Mesenchymal stem cell (in vitro differentiated cells and primary cell): ENCODE measurements at regions not wholly inside any gene's neighbourhood (a gene's known extent, or its start where the extent isn't known, plus 50 kb on each side); places are given as distances from the start of the nearest gene placed in this dataset.

Experiments
- DNase-seq: peaks from one replicate; pipeline ENCODE4 v3.0.0-alpha.2; 2013
- H2AFZ ChIP-seq: one replicate; pipeline ENCODE4 v1.6.1; 2013; ENCODE audit warnings: low read depth, mild to moderate bottlenecking, control low read depth, inconsistent platforms, low read length, moderate library complexity
- H2AK5ac ChIP-seq: 2 replicates; pipeline ENCODE4 v1.6.1; 2013; ENCODE audit warnings: low read length, moderate library complexity, mild to moderate bottlenecking, inconsistent platforms; ENCODE audit not compliant: severe bottlenecking
- H2BK120ac ChIP-seq: one replicate; pipeline ENCODE4 v1.6.1; 2013; ENCODE audit warnings: low read depth, mild to moderate bottlenecking, inconsistent platforms, low read length, moderate library complexity
- H2BK12ac ChIP-seq, 2 experiments: one replicate each; pipeline ENCODE4 v1.6.1; 2013; ENCODE audit warnings: inconsistent platforms in 2 of 2, low read length in 2 of 2, mild to moderate bottlenecking in 2 of 2, moderate library complexity in 2 of 2, control low read depth in 1 of 2
- H2BK15ac ChIP-seq: one replicate; pipeline ENCODE4 v1.6.1; 2013; ENCODE audit warnings: mild to moderate bottlenecking, low read depth, inconsistent platforms; ENCODE audit not compliant: poor library complexity, severe bottlenecking
- H2BK5ac ChIP-seq: 2 replicates; pipeline ENCODE4 v1.6.1; 2013; ENCODE audit warnings: low read depth, mild to moderate bottlenecking, low read length, control low read depth, inconsistent platforms; ENCODE audit not compliant: poor library complexity, severe bottlenecking
- H3K14ac ChIP-seq, 2 experiments: one replicate each; pipeline ENCODE4 v1.6.1; 2013; ENCODE audit warnings: inconsistent platforms in 2 of 2, low read length in 2 of 2, control low read depth in 1 of 2, mild to moderate bottlenecking in 1 of 2, moderate library complexity in 1 of 2
- H3K18ac ChIP-seq, 2 experiments: one replicate each; pipeline ENCODE4 v1.6.1; 2013; ENCODE audit warnings: inconsistent platforms in 2 of 2, low read length in 2 of 2, control low read depth in 1 of 2, low read depth in 1 of 2, mild to moderate bottlenecking in 1 of 2
- H3K23ac ChIP-seq, 2 experiments: one replicate each; pipeline ENCODE4 v1.6.1; 2013; ENCODE audit warnings: inconsistent platforms in 2 of 2, low read length in 2 of 2, mild to moderate bottlenecking in 2 of 2, moderate library complexity in 2 of 2, control low read depth in 1 of 2
- H3K27ac ChIP-seq: 2 replicates; pipeline ENCODE4 v1.5.1; 2013; ENCODE audit warnings: mild to moderate bottlenecking, moderate library complexity, low read length, control low read depth, inconsistent platforms; ENCODE audit not compliant: poor library complexity, severe bottlenecking
- H3K27me3 ChIP-seq, 2 experiments: 2 replicates each; pipeline versions ENCODE4 v1.6.1 to v1.7.0; 2013; ENCODE audit warnings: low read length in 2 of 2, mild to moderate bottlenecking in 2 of 2, moderate library complexity in 2 of 2, control low read depth in 1 of 2, inconsistent platforms in 1 of 2; ENCODE audit not compliant: control insufficient read depth in 1 of 2, insufficient read depth in 1 of 2
- H3K36me3 ChIP-seq, 2 experiments: 2 replicates each; pipeline versions ENCODE4 v1.6.1 to v1.7.0; 2013; ENCODE audit warnings: low read length in 2 of 2, control low read depth in 1 of 2, inconsistent platforms in 1 of 2, low read depth in 1 of 2, mild to moderate bottlenecking in 1 of 2; ENCODE audit not compliant: insufficient read depth in 2 of 2, control insufficient read depth in 1 of 2
- H3K4ac ChIP-seq, 2 experiments: one replicate each; pipeline ENCODE4 v1.6.1; 2013; ENCODE audit warnings: inconsistent platforms in 2 of 2, low read length in 2 of 2, mild to moderate bottlenecking in 2 of 2, moderate library complexity in 2 of 2, control low read depth in 1 of 2, low read depth in 1 of 2
- H3K4me1 ChIP-seq: 2 replicates; pipeline ENCODE4 v1.6.1; 2013; ENCODE audit warnings: low read depth, low read length, control low read depth; ENCODE audit not compliant: control insufficient read depth, insufficient read depth
- H3K4me2 ChIP-seq: 2 replicates; pipeline ENCODE4 v1.6.1; 2013; ENCODE audit warnings: low read length, mild to moderate bottlenecking, inconsistent platforms; ENCODE audit not compliant: poor library complexity, severe bottlenecking
- H3K4me3 ChIP-seq, 2 experiments: 2 replicates each; pipeline versions ENCODE4 v1.5.1 to v1.7.0; 2013; ENCODE audit warnings: low read length in 2 of 2, mild to moderate bottlenecking in 2 of 2, control low read depth in 1 of 2, low read depth in 1 of 2; ENCODE audit not compliant: insufficient read depth in 1 of 2
- H3K79me1 ChIP-seq: replicated peaks from 2 replicates; pipeline ENCODE4 v1.6.1; 2013; ENCODE audit warnings: mild to moderate bottlenecking, control low read depth, low read length, inconsistent platforms; ENCODE audit not compliant: poor library complexity, severe bottlenecking
- H3K9ac ChIP-seq: 2 replicates; pipeline ENCODE4 v1.7.0; 2013; ENCODE audit warnings: mild to moderate bottlenecking, low read length, moderate library complexity
- H3K9me3 ChIP-seq: 2 replicates; pipeline ENCODE4 v1.7.0; 2013; ENCODE audit warnings: mild to moderate bottlenecking, low read length; ENCODE audit not compliant: control insufficient read depth
- H4K8ac ChIP-seq: one replicate; pipeline ENCODE4 v1.6.1; 2013; ENCODE audit warnings: inconsistent platforms, mild to moderate bottlenecking, low read length, moderate library complexity
- H4K91ac ChIP-seq: one replicate; pipeline ENCODE4 v1.6.1; 2013; ENCODE audit warnings: mild to moderate bottlenecking, low read length, inconsistent platforms
- WGBS: methylation state at CpG from one replicate; pipeline ENCODE4 v1.1.7; 2013; ENCODE audit warnings: mixed read lengths; 5-methylcytosine and 5-hydroxymethylcytosine counted together

- no peaks in the 10 kb centered on the region for H3K27me3 ChIP-seq
- H3K4me1 ChIP-seq: no peaks in the 10 kb centered on the region
- H3K4ac ChIP-seq: no peak overlapping the region
- H3K36me3 ChIP-seq: no peaks in the 10 kb centered on the region
- no peak overlapping the region for H2BK5ac ChIP-seq
- H3K18ac ChIP-seq: no peak overlapping the region
- no peak overlapping the region for H2AFZ ChIP-seq
- H2AK5ac ChIP-seq: no peak overlapping the region
- no peak overlapping the region for H4K91ac ChIP-seq
- no peaks in the 10 kb centered on the region for H3K79me1 ChIP-seq
- no CpG with 5 or more reads among the region's 3 CpGs for WGBS
- no peaks in the 10 kb centered on the region for H3K9me3 ChIP-seq
- no peak overlapping the region for H3K4me3 ChIP-seq
- no peak overlapping the region for H2BK120ac ChIP-seq
- no peak for DNase-seq
- H3K27ac ChIP-seq: no peak overlapping the region
- no peak overlapping the region for H2BK15ac ChIP-seq
- no peak overlapping the region for H3K14ac ChIP-seq
- no peak overlapping the region for H3K4me2 ChIP-seq
- H2BK12ac ChIP-seq: no peak overlapping the region
- no peak overlapping the region for H3K23ac ChIP-seq
- H4K8ac ChIP-seq: no peak overlapping the region
- no peak overlapping the region for H3K9ac ChIP-seq
These were observed 328.2 kb upstream of the DACH1 start for GRCh38 chr13:72195044-72195704.

GRCh38 chr13:72194523-72194922 is 327.5 kb upstream of the DACH1 start:
- no peak overlapping the region for H2BK12ac ChIP-seq
- H2BK120ac ChIP-seq: no peak overlapping the region
- H3K27me3 ChIP-seq: no peaks in the 10 kb centered on the region
- H4K8ac ChIP-seq: no peak overlapping the region
- H3K4me1 ChIP-seq: no peaks in the 10 kb centered on the region
- H2AK5ac ChIP-seq: no peak overlapping the region
- H2BK15ac ChIP-seq: no peak overlapping the region
- no peak overlapping the region for H2AFZ ChIP-seq
- H3K9ac ChIP-seq: no peak overlapping the region
- no peak overlapping the region for H3K27ac ChIP-seq
- H3K4ac ChIP-seq: no peak overlapping the region
- no peak overlapping the region for H3K4me3 ChIP-seq
- no peaks in the 10 kb centered on the region for H3K79me1 ChIP-seq
- H3K23ac ChIP-seq: no peak overlapping the region
- no peak overlapping the region for H4K91ac ChIP-seq
- H3K18ac ChIP-seq: no peak overlapping the region
- no peak overlapping the region for H3K14ac ChIP-seq
- H3K9me3 ChIP-seq: no peaks in the 10 kb centered on the region
- H3K36me3 ChIP-seq: no peaks in the 10 kb centered on the region
- DNase-seq: no peak
- H2BK5ac ChIP-seq: no peak overlapping the region
- H3K4me2 ChIP-seq: no peak overlapping the region
- WGBS: 92% methylated on average over 5 of the region's 6 CpGs

- Histone ChIP-seq H3K27ac (no peak overlapping the region), H2AK5ac (no peak overlapping the region), H2BK12ac (no peak overlapping the region), H3K9ac (no peak overlapping the region), H3K4ac (no peak overlapping the region), H3K4me1 (no peaks in the 10 kb centered on the region), H4K8ac (no peak overlapping the region), H3K14ac (no peak overlapping the region), H2BK120ac (no peak overlapping the region), H3K4me3 (no peak overlapping the region), H4K91ac (no peak overlapping the region), H3K4me2 (no peak overlapping the region), H2AFZ (no peak overlapping the region), H2BK5ac (no peak overlapping the region), H3K23ac (no peak overlapping the region), H3K27me3 (no peaks in the 10 kb centered on the region), H3K9me3 (no peaks in the 10 kb centered on the region), H3K36me3 (no peaks in the 10 kb centered on the region), H3K79me1 (no peaks in the 10 kb centered on the region), H2BK15ac (no peak overlapping the region), H3K18ac (no peak overlapping the region)
- DNase-seq: no peak
- 92% methylated on average over 4 of the region's 7 CpGs for WGBS
These were observed 319.9 kb upstream of the DACH1 start for GRCh38 chr13:72186730-72187422.

- no peak overlapping the region for H2BK15ac ChIP-seq
- no peak overlapping the region for H3K4me3 ChIP-seq
- H2AFZ ChIP-seq: no peak overlapping the region
- H2BK120ac ChIP-seq: no peak overlapping the region
- H3K4ac ChIP-seq: no peak overlapping the region
- H3K27ac ChIP-seq: no peak overlapping the region
- H3K14ac ChIP-seq: no peak overlapping the region
- no peaks in the 10 kb centered on the region for H3K36me3 ChIP-seq
- no peaks in the 10 kb centered on the region for H3K4me1 ChIP-seq
- H2BK5ac ChIP-seq: no peak overlapping the region
- H3K79me1 ChIP-seq: no peaks in the 10 kb centered on the region
- no peaks in the 10 kb centered on the region for H3K27me3 ChIP-seq
- DNase-seq: no peak
- no peak overlapping the region for H3K18ac ChIP-seq
- H3K23ac ChIP-seq: no peak overlapping the region
- H2BK12ac ChIP-seq: no peak overlapping the region
- H2AK5ac ChIP-seq: no peak overlapping the region
- no peak overlapping the region for H4K91ac ChIP-seq
- no peaks in the 10 kb centered on the region for H3K9me3 ChIP-seq
- no peak overlapping the region for H4K8ac ChIP-seq
- H3K4me2 ChIP-seq: no peak overlapping the region
- no peak overlapping the region for H3K9ac ChIP-seq
These were observed 318.8 kb upstream of the DACH1 start for GRCh38 chr13:72185776-72186175.
